T-cell (primary cell): ENCODE measurements at regions not wholly inside any gene's neighbourhood (a gene's known extent, or its start where the extent isn't known, plus 50 kb on each side); places are given as distances from the start of the nearest gene placed in this dataset.

ENCODE experiments used
- ATAC-seq, 4 experiments: fragments of 200-7000 bp in 3 of 4; fragments of 150-1000 bp in 1 of 4; cut with Tn5 transposase; replicated peaks in 1 of 4; 1 replicate in 3 of 4; 2 replicates in 1 of 4; pipeline ENCODE4 v1.10.0; 2021; ENCODE audit warnings: moderate library complexity in 3 of 4, mild to moderate bottlenecking in 2 of 4, moderate number of reproducible peaks in 1 of 4
- CTCF ChIA-PET, 2 donors: fragments of 300-600 bp; sonication (Branson Sonifier 250); formaldehyde crosslinking; loops; one replicate each; lab custom pipeline; 2022; ENCODE audit warnings: antibody characterized with exemption in 2 of 2; lab: Charles Lee
- POLR2A ChIA-PET, 2 donors: fragments of 300-600 bp; sonication (Branson Sonifier 250); formaldehyde crosslinking; loops; one replicate each; lab custom pipeline; 2022; ENCODE audit warnings: antibody characterized with exemption in 2 of 2; lab: Charles Lee
- DNase-seq, 35 experiments: peaks; one replicate each; pipeline versions ENCODE4 v3.0.0 to v3.0.0-alpha.2; 2013 to 2023
- H3K27ac ChIP-seq: one replicate; pipeline ENCODE4 v1.5.1; 2013; ENCODE audit warnings: low read length
- H3K27me3 ChIP-seq, 2 experiments: replicated peaks in 1 of 2; 1 replicate in 1 of 2; 2 replicates in 1 of 2; pipeline versions ENCODE4 v1.6.1 to v1.7.0; 2013; ENCODE audit warnings: low read length in 1 of 2, mixed read lengths in 1 of 2; ENCODE audit not compliant: control insufficient read depth in 2 of 2, insufficient read depth in 2 of 2; ENCODE audit errors: extremely low read depth in 1 of 2
- H3K36me3 ChIP-seq, 2 donors: 1 replicate in 1 of 2; 2 replicates in 1 of 2; pipeline versions ENCODE4 v1.6.1 to v1.7.0; 2013; ENCODE audit warnings: low read length in 1 of 2; ENCODE audit not compliant: control insufficient read depth in 2 of 2, insufficient read depth in 1 of 2; ENCODE audit errors: extremely low read depth in 1 of 2
- H3K4me1 ChIP-seq, 2 experiments: 1 replicate in 1 of 2; 2 replicates in 1 of 2; pipeline versions ENCODE4 v1.6.1 to v1.7.0; 2013; ENCODE audit warnings: low read length in 2 of 2, mixed read lengths in 1 of 2; ENCODE audit not compliant: insufficient read depth in 2 of 2, control insufficient read depth in 1 of 2; ENCODE audit errors: extremely low read depth in 1 of 2
- H3K4me3 ChIP-seq, 2 donors: 1 replicate in 1 of 2; 2 replicates in 1 of 2; pipeline versions ENCODE4 v1.5.1 to v1.7.0; 2013; ENCODE audit warnings: mild to moderate bottlenecking in 2 of 2, low read length in 1 of 2, moderate library complexity in 1 of 2; ENCODE audit not compliant: control insufficient read depth in 1 of 2; ENCODE audit errors: extremely low read depth in 1 of 2
- H3K9me3 ChIP-seq: 2 replicates; pipeline ENCODE4 v1.7.0; 2013
- H3K27ac Mint-ChIP-seq, 2 donors: one replicate each; pipeline ENCODE4 v1.8.0; 2020 to 2021; ENCODE audit warnings: mild to moderate bottlenecking in 2 of 2, mixed read lengths in 2 of 2
- H3K27me3 Mint-ChIP-seq, 2 donors: one replicate each; pipeline ENCODE4 v1.8.0; 2021 to 2022; ENCODE audit warnings: mixed read lengths in 2 of 2
- H3K36me3 Mint-ChIP-seq: one replicate; pipeline ENCODE4 v1.8.0; 2021; ENCODE audit warnings: mixed read lengths
- H3K4me1 Mint-ChIP-seq, 3 donors: one replicate each; pipeline ENCODE4 v1.8.0; 2020 to 2022; ENCODE audit warnings: mixed read lengths in 3 of 3, mild to moderate bottlenecking in 1 of 3
- H3K4me3 Mint-ChIP-seq, 3 donors: one replicate each; pipeline ENCODE4 v1.8.0; 2020 to 2022; ENCODE audit warnings: mild to moderate bottlenecking in 3 of 3, mixed read lengths in 3 of 3, moderate library complexity in 3 of 3
- H3K9me3 Mint-ChIP-seq, 3 donors: one replicate each; pipeline ENCODE4 v1.8.0; 2020 to 2022; ENCODE audit warnings: mixed read lengths in 3 of 3
- WGBS: methylation state at CpG from one replicate; pipeline ENCODE4 v1.1.5; 2013; ENCODE audit warnings: missing lambda C conversion rate; ENCODE audit not compliant: insufficient coverage; 5-methylcytosine and 5-hydroxymethylcytosine counted together

GRCh38 chr2:22517141-22517540 is 867.8 kb upstream of the KLHL29 start:
- no peak overlapping the region for H3K27ac ChIP-seq
- no peak overlapping the region for H3K27ac Mint-ChIP-seq
- H3K9me3 ChIP-seq: no peaks in the 10 kb centered on the region
- H3K27me3 ChIP-seq: no peaks in the 10 kb centered on the region
- H3K36me3 Mint-ChIP-seq: no peaks in the 10 kb centered on the region
- ATAC-seq: no peak
- no peak for DNase-seq
- WGBS: no CpG with 5 or more reads among the region's 1 CpG
- CTCF ChIA-PET: no interaction called here
- H3K4me1 Mint-ChIP-seq: no peaks in the 10 kb centered on the region
- H3K36me3 ChIP-seq: no peaks in the 10 kb centered on the region
- POLR2A ChIA-PET: no interaction called here
- H3K9me3 Mint-ChIP-seq: peaks cover 6 to 26% (median 10%) of the 10 kb centered on the region in 3 donors
- H3K4me3 Mint-ChIP-seq: no peak overlapping the region
- H3K4me3 ChIP-seq: no peak overlapping the region
- H3K27me3 Mint-ChIP-seq: no peaks in the 10 kb centered on the region
- H3K4me1 ChIP-seq: no peaks in the 10 kb centered on the region

- ChIA-PET CTCF (no interaction called here), POLR2A (no interaction called here)
- Mint-ChIP-seq H3K9me3 (peaks cover 6 to 24% (median 10%) of the 10 kb centered on the region in 3 donors), H3K36me3 (no peaks in the 10 kb centered on the region), H3K4me1 (no peaks in the 10 kb centered on the region), H3K27ac (no peak overlapping the region), H3K27me3 (no peaks in the 10 kb centered on the region), H3K4me3 (no peak overlapping the region)
- no peaks in the 10 kb centered on the region for H3K36me3 ChIP-seq
- no peak for DNase-seq
- no peak for ATAC-seq
- H3K4me3 ChIP-seq: no peak overlapping the region
- H3K9me3 ChIP-seq: no peaks in the 10 kb centered on the region
- no peaks in the 10 kb centered on the region for H3K27me3 ChIP-seq
- no peaks in the 10 kb centered on the region for H3K4me1 ChIP-seq
- H3K27ac ChIP-seq: no peak overlapping the region
These were observed 866.3 kb upstream of the KLHL29 start for GRCh38 chr2:22518641-22519040.

GRCh38 chr2:22520369-22521288 is 864.4 kb upstream of the KLHL29 start:
- Histone ChIP-seq H3K4me3 (no peak overlapping the region), H3K27me3 (no peaks in the 10 kb centered on the region), H3K27ac (no peak overlapping the region), H3K4me1 (no peaks in the 10 kb centered on the region), H3K36me3 (no peaks in the 10 kb centered on the region), H3K9me3 (no peaks in the 10 kb centered on the region)
- ChIA-PET CTCF (no interaction called here), POLR2A (no interaction called here)
- H3K27ac Mint-ChIP-seq: no peak overlapping the region
- no peaks in the 10 kb centered on the region for H3K27me3 Mint-ChIP-seq
- peaks cover 5 to 27% (median 14%) of the 10 kb centered on the region in 3 donors for H3K9me3 Mint-ChIP-seq
- WGBS: 78% methylated on average over 6 of the region's 8 CpGs
- no peaks in the 10 kb centered on the region for H3K36me3 Mint-ChIP-seq
- ATAC-seq (no peak), DNase-seq (no peak)
- no peaks in the 10 kb centered on the region for H3K4me1 Mint-ChIP-seq
- H3K4me3 Mint-ChIP-seq: no peak overlapping the region

GRCh38 chr2:22521620-22522019 is 863.4 kb upstream of the KLHL29 start:
- H3K9me3 Mint-ChIP-seq: peaks cover 3 to 25% (median 14%) of the 10 kb centered on the region in 3 donors
- no peaks in the 10 kb centered on the region for H3K36me3 Mint-ChIP-seq
- Histone ChIP-seq H3K4me3 (no peak overlapping the region), H3K27me3 (no peaks in the 10 kb centered on the region), H3K36me3 (no peaks in the 10 kb centered on the region), H3K4me1 (no peaks in the 10 kb centered on the region), H3K9me3 (no peaks in the 10 kb centered on the region), H3K27ac (no peak overlapping the region)
- H3K4me3 Mint-ChIP-seq: no peak overlapping the region
- no peak for ATAC-seq
- CTCF ChIA-PET: no interaction called here
- no peaks in the 10 kb centered on the region for H3K27me3 Mint-ChIP-seq
- H3K4me1 Mint-ChIP-seq: no peaks in the 10 kb centered on the region
- no peak overlapping the region for H3K27ac Mint-ChIP-seq
- DNase-seq: no peak
- POLR2A ChIA-PET: no interaction called here

GRCh38 chr2:22525681-22526080 is 859.3 kb upstream of the KLHL29 start:
- H3K27me3 ChIP-seq: no peaks in the 10 kb centered on the region
- H3K4me1 Mint-ChIP-seq: no peaks in the 10 kb centered on the region
- H3K4me3 ChIP-seq: no peak overlapping the region
- no peaks in the 10 kb centered on the region for H3K4me1 ChIP-seq
- no peak overlapping the region for H3K27ac Mint-ChIP-seq
- H3K4me3 Mint-ChIP-seq: no peak overlapping the region
- H3K36me3 ChIP-seq: no peaks in the 10 kb centered on the region
- ATAC-seq (no peak), DNase-seq (no peak)
- POLR2A ChIA-PET: no interaction called here
- H3K36me3 Mint-ChIP-seq: no peaks in the 10 kb centered on the region
- no peaks in the 10 kb centered on the region for H3K9me3 ChIP-seq
- H3K27me3 Mint-ChIP-seq: no peaks in the 10 kb centered on the region
- CTCF ChIA-PET: no interaction called here
- peaks cover 9 to 22% (median 13%) of the 10 kb centered on the region in 3 donors for H3K9me3 Mint-ChIP-seq
- no peak overlapping the region for H3K27ac ChIP-seq

- no peaks in the 10 kb centered on the region for H3K27me3 Mint-ChIP-seq
- no peaks in the 10 kb centered on the region for H3K4me1 ChIP-seq
- DNase-seq: no peak
- no peaks in the 10 kb centered on the region for H3K27me3 ChIP-seq
- ChIA-PET POLR2A (no interaction called here), CTCF (no interaction called here)
- H3K4me1 Mint-ChIP-seq: no peaks in the 10 kb centered on the region
- H3K36me3 ChIP-seq: no peaks in the 10 kb centered on the region
- WGBS: 100% methylated on average over 3 of the region's 4 CpGs
- no peaks in the 10 kb centered on the region for H3K9me3 ChIP-seq
- peaks cover 11 to 18% (median 13%) of the 10 kb centered on the region in 3 donors for H3K9me3 Mint-ChIP-seq
- ATAC-seq: no peak
- no peak overlapping the region for H3K4me3 ChIP-seq
- no peak overlapping the region for H3K27ac ChIP-seq
- no peak overlapping the region for H3K27ac Mint-ChIP-seq
- H3K36me3 Mint-ChIP-seq: no peaks in the 10 kb centered on the region
- no peak overlapping the region for H3K4me3 Mint-ChIP-seq
These were observed 854.8 kb upstream of the KLHL29 start for GRCh38 chr2:22530131-22530530.
